Ovary (tissue), 7 donors: ENCODE measurements at regions not wholly inside any gene's neighbourhood (a gene's known extent, or its start where the extent isn't known, plus 50 kb on each side); places are given as distances from the start of the nearest gene placed in this dataset.

Source experiments
- DNase-seq, 5 donors: peaks; one replicate each; pipeline ENCODE4 v3.0.0-alpha.2; 2019 to 2020
- H3K27ac ChIP-seq, 2 donors: fragments of 200-600 bp; one replicate each; pipeline versions ENCODE4 v1.5.1 to v1.8.0; 2019 to 2022
- H3K27me3 ChIP-seq: fragments of 200-600 bp; one replicate; pipeline ENCODE4 v1.8.0; 2022
- H3K36me3 ChIP-seq: fragments of 200-600 bp; sonication (generic); one replicate; pipeline ENCODE4 v1.5.1; 2019
- H3K4me1 ChIP-seq: one replicate; pipeline ENCODE4 v1.8.1; 2013; ENCODE audit warnings: mild to moderate bottlenecking, moderate library complexity; ENCODE audit not compliant: insufficient read depth
- H3K4me3 ChIP-seq: fragments of 200-600 bp; sonication (generic); one replicate; pipeline ENCODE4 v1.5.1; 2017
- H3K9me3 ChIP-seq, 2 donors: fragments of 200-600 bp in 1 of 2; sonication (generic) in 1 of 2; one replicate each; pipeline versions ENCODE4 v1.5.1 to v1.8.1; 2013 to 2019; ENCODE audit warnings: mild to moderate bottlenecking in 1 of 2, moderate library complexity in 1 of 2
- CTCF ChIP-seq, 3 donors: fragments of 450-650 bp in 2 of 3; fragments of 200-600 bp in 1 of 3; IDR thresholded peaks; one replicate each; pipeline versions ENCODE4 v1.5.1 to v1.8.0; 2016 to 2022; ENCODE audit warnings: antibody characterized with exemption in 3 of 3, mild to moderate bottlenecking in 1 of 3
- EP300 ChIP-seq: sonication (generic); formaldehyde crosslinking; IDR thresholded peaks from one replicate; pipeline ENCODE4 v1.6.1; 2017; ENCODE audit warnings: antibody characterized with exemption
- POLR2A ChIP-seq: fragments of 450-650 bp; IDR thresholded peaks from one replicate; pipeline ENCODE4 v1.6.1; 2017; ENCODE audit warnings: antibody characterized with exemption, mild to moderate bottlenecking, moderate library complexity
- WGBS, 3 donors: extraction: QIAGEN DNeasy Blood & Tissue Kit in 1 of 3; methylation state at CpG; one replicate each; pipeline versions ENCODE4 v1.1.5 to v1.1.7; 2013 to 2017; 5-methylcytosine and 5-hydroxymethylcytosine counted together
- intact Hi-C, 4 donors: fragments of 100-400 bp; cut with DNase I; formaldehyde crosslinking; loops; one replicate each; pipeline versions ENCODE4 v1.11.0 to v1.15.1; 2022 to 2023
- donor health status: DM: no; HTN: no; CAD: no; lungs with moderate emphysema.
- donor health status: DM: no; HTN: no; CAD: no.
- donor health status: Bipolar disorder and iron deficiency.
- donor health status: DM: no; HTN: no; CAD: no.
- donor health status: DM: yes; HTN: yes; CAD: no.

GRCh38 chr2:228630786-228631185, 449.3 kb upstream of the SPHKAP start:
- intact Hi-C loops: no loop called here
- H3K27ac ChIP-seq: no peak overlapping the region
- DNase-seq: no peak
- WGBS, 3 donors: 72 to 80% (median 78%) methylated on average over 2 of the region's 2 CpGs
- no peak overlapping the region for H3K4me3 ChIP-seq
- H3K36me3 ChIP-seq: no peaks in the 10 kb centered on the region
- no peaks in the 10 kb centered on the region for H3K27me3 ChIP-seq
- TF ChIP-seq CTCF (IDR thresholded peaks at IDR 0.05): no peak
- TF ChIP-seq POLR2A: no peak
- TF ChIP-seq EP300: no peak
- no peaks in the 10 kb centered on the region for H3K4me1 ChIP-seq
- H3K9me3 ChIP-seq: no peaks in the 10 kb centered on the region

- WGBS, 3 donors: 59 to 75% (median 64%) methylated on average over 1 of the region's 1 CpG
- H3K4me1 ChIP-seq: peaks cover 5% of the 10 kb centered on the region
- H3K36me3 ChIP-seq: no peaks in the 10 kb centered on the region
- H3K4me3 ChIP-seq: no peak overlapping the region
- intact Hi-C loops: no loop called here
- no peaks in the 10 kb centered on the region for H3K27me3 ChIP-seq
- no peak for TF ChIP-seq POLR2A
- no peak for TF ChIP-seq CTCF (IDR thresholded peaks at IDR 0.05)
- no peak for TF ChIP-seq EP300
- DNase-seq: no peak
- H3K9me3 ChIP-seq: no peaks in the 10 kb centered on the region
- H3K27ac ChIP-seq: no peak overlapping the region
Measured at GRCh38 chr2:228629251-228629650, 447.8 kb upstream of the SPHKAP start.

GRCh38 chr2:228628682-228629081, 447.2 kb upstream of the SPHKAP start:
- no peaks in the 10 kb centered on the region for H3K9me3 ChIP-seq
- TF ChIP-seq EP300 (no peak), POLR2A (no peak), CTCF (IDR thresholded peaks at IDR 0.05) (no peak)
- no peaks in the 10 kb centered on the region for H3K27me3 ChIP-seq
- no peak for DNase-seq
- no peaks in the 10 kb centered on the region for H3K36me3 ChIP-seq
- H3K4me1 ChIP-seq: peaks cover 11% of the 10 kb centered on the region
- WGBS, 3 donors: 79 to 88% (median 85%) methylated on average over 4 of the region's 4 CpGs
- intact Hi-C loops: no loop called here
- no peak overlapping the region for H3K27ac ChIP-seq
- H3K4me3 ChIP-seq: no peak overlapping the region

GRCh38 chr2:228627510-228627909, 446.0 kb upstream of the SPHKAP start:
- Histone ChIP-seq H3K4me3 (no peak overlapping the region), H3K27ac (no peak overlapping the region), H3K36me3 (no peaks in the 10 kb centered on the region), H3K4me1 (peaks cover 11% of the 10 kb centered on the region), H3K9me3 (no peaks in the 10 kb centered on the region), H3K27me3 (no peaks in the 10 kb centered on the region)
- WGBS, 3 donors: 88 to 89% (median 89%) methylated on average over 4 of the region's 4 CpGs
- intact Hi-C loops: no loop called here
- TF ChIP-seq EP300 (no peak), POLR2A (no peak), CTCF (IDR thresholded peaks at IDR 0.05) (no peak)
- no peak for DNase-seq

- 86 to 89% (median 89%) methylated on average over 3 of the region's 3 CpGs for WGBS, 3 donors
- H3K4me3 ChIP-seq: no peak overlapping the region
- no peaks in the 10 kb centered on the region for H3K36me3 ChIP-seq
- H3K9me3 ChIP-seq: no peaks in the 10 kb centered on the region
- H3K27ac ChIP-seq: no peak overlapping the region
- peaks cover 11% of the 10 kb centered on the region for H3K4me1 ChIP-seq
- no peak for DNase-seq
- intact Hi-C loops: no loop called here
- no peak for TF ChIP-seq CTCF (IDR thresholded peaks at IDR 0.05)
- no peak for TF ChIP-seq POLR2A
- TF ChIP-seq EP300: no peak
- no peaks in the 10 kb centered on the region for H3K27me3 ChIP-seq
Measured at GRCh38 chr2:228625481-228625880, 444.0 kb upstream of the SPHKAP start.
